Neural progenitor cell (in vitro differentiated cells): ENCODE measurements at regions not wholly inside any gene's neighbourhood (a gene's known extent, or its start where the extent isn't known, plus 50 kb on each side); places are given as distances from the start of the nearest gene placed in this dataset.
"Not testable (repeated sequence)": the region's sequence is repeated elsewhere in the genome, so short reads cannot be mapped to it uniquely, and the experiment has no call there.

ENCODE experiments used
- DNase-seq: peaks from one replicate; pipeline ENCODE4 v3.0.0-alpha.2; 2016; ENCODE audit warnings: low spot score
- H2AFZ ChIP-seq: fragments of 200-600 bp; sonication (generic); replicated peaks from 2 replicates; pipeline ENCODE4 v1.6.1; 2016; ENCODE audit warnings: antibody characterized with exemption
- H3F3A ChIP-seq: fragments of 200-600 bp; sonication (generic); 2 replicates; pipeline ENCODE4 v1.6.1; 2016; ENCODE audit warnings: antibody characterized with exemption, low read depth
- H3K27ac ChIP-seq: fragments of 200-600 bp; sonication (generic); 2 replicates; pipeline ENCODE4 v1.5.1; 2016; ENCODE audit warnings: mild to moderate bottlenecking
- H3K27me3 ChIP-seq: fragments of 200-600 bp; sonication (generic); 2 replicates; pipeline ENCODE4 v1.6.1; 2016; ENCODE audit warnings: mild to moderate bottlenecking, moderate library complexity
- H3K36me3 ChIP-seq: fragments of 200-600 bp; sonication (generic); 2 replicates; pipeline ENCODE4 v1.5.1; 2016
- H3K4me1 ChIP-seq: fragments of 200-600 bp; sonication (generic); 2 replicates; pipeline ENCODE4 v1.6.1; 2016; ENCODE audit warnings: mixed run types
- H3K4me2 ChIP-seq: fragments of 200-600 bp; sonication (generic); 2 replicates; pipeline ENCODE4 v1.6.1; 2016
- H3K4me3 ChIP-seq: fragments of 200-600 bp; sonication (generic); 2 replicates; pipeline ENCODE4 v1.5.1; 2016
- H3K79me2 ChIP-seq: fragments of 200-600 bp; sonication (generic); 2 replicates; pipeline ENCODE4 v1.6.1; 2016; ENCODE audit warnings: low read depth
- H3K9ac ChIP-seq: fragments of 200-600 bp; sonication (generic); 2 replicates; pipeline ENCODE4 v1.6.1; 2016
- H3K9me3 ChIP-seq: fragments of 200-600 bp; sonication (generic); 2 replicates; pipeline ENCODE4 v1.5.1; 2016; ENCODE audit warnings: low read depth
- H4K20me1 ChIP-seq: fragments of 200-600 bp; sonication (generic); 2 replicates; pipeline ENCODE4 v1.6.1; 2016; ENCODE audit warnings: low read depth
- H3K27ac Mint-ChIP-seq: 3 replicates; pipeline ENCODE4 v1.8.0; 2021; ENCODE audit warnings: mixed read lengths
- H3K27me3 Mint-ChIP-seq: 2 replicates; pipeline ENCODE4 v1.8.0; 2022; ENCODE audit warnings: low read depth, mild to moderate bottlenecking, inconsistent platforms, moderate library complexity, mixed read lengths; ENCODE audit not compliant: insufficient read depth
- H3K36me3 Mint-ChIP-seq: 3 replicates; pipeline ENCODE4 v1.8.0; 2021; ENCODE audit warnings: mixed read lengths
- H3K4me1 Mint-ChIP-seq: 3 replicates; pipeline ENCODE4 v1.8.0; 2021; ENCODE audit warnings: mixed read lengths
- H3K4me3 Mint-ChIP-seq: 3 replicates; pipeline ENCODE4 v1.8.0; 2021; ENCODE audit warnings: mild to moderate bottlenecking, moderate library complexity, mixed read lengths
- H3K9me3 Mint-ChIP-seq: 3 replicates; pipeline ENCODE4 v1.8.0; 2020; ENCODE audit warnings: mixed read lengths
- CTCF ChIP-seq: fragments of 200-600 bp; sonication (generic); IDR thresholded peaks from 2 replicates; pipeline ENCODE4 v1.5.1; 2017; ENCODE audit warnings: antibody characterized with exemption, mild to moderate bottlenecking
- EZH2 ChIP-seq: fragments of 200-600 bp; sonication (generic); IDR thresholded peaks from 2 replicates; pipeline ENCODE4 v1.6.1; 2017; ENCODE audit warnings: antibody characterized with exemption, mild to moderate bottlenecking, moderate library complexity
- EZH2phosphoT487 ChIP-seq: fragments of 200-600 bp; sonication (generic); IDR thresholded peaks from 2 replicates; pipeline ENCODE4 v1.6.1; 2017; ENCODE audit warnings: antibody characterized with exemption

- Histone ChIP-seq H3K27ac (no peak overlapping the region), H2AFZ (peak overlapping the region; percentile 28), H3K36me3 (no peaks in the 10 kb centered on the region), H3F3A (peaks cover 9% of the 10 kb centered on the region), H3K9me3 (no peaks in the 10 kb centered on the region), H4K20me1 (no peaks in the 10 kb centered on the region), H3K4me1 (peaks cover 14% of the 10 kb centered on the region), H3K4me3 (no peak overlapping the region), H3K9ac (no peak overlapping the region), H3K79me2 (no peaks in the 10 kb centered on the region), H3K4me2 (peak overlapping the region; percentile 38), H3K27me3 (no peaks in the 10 kb centered on the region)
- H3K4me1 Mint-ChIP-seq = peaks cover 4% of the 10 kb centered on the region
- H3K27ac Mint-ChIP-seq = no peak overlapping the region
- no peak for TF ChIP-seq EZH2phosphoT487
- no peak for TF ChIP-seq EZH2
- no peak for TF ChIP-seq CTCF
- peak; percentile 58 for DNase-seq
- peaks cover 39% of the 10 kb centered on the region for H3K9me3 Mint-ChIP-seq
- H3K27me3 Mint-ChIP-seq = peaks cover 7% of the 10 kb centered on the region
- H3K4me3 Mint-ChIP-seq = no peak overlapping the region
- no peaks in the 10 kb centered on the region for H3K36me3 Mint-ChIP-seq
Observed at GRCh38 chr10:37535459-37536246, 321.8 kb downstream of the ZNF248 start.

GRCh38 chr10:37534166-37534565, 323.2 kb downstream of the ZNF248 start:
- H3K9ac ChIP-seq = no peak overlapping the region
- no peaks in the 10 kb centered on the region for H3K79me2 ChIP-seq
- peaks cover 4% of the 10 kb centered on the region for H3K27me3 Mint-ChIP-seq
- H2AFZ ChIP-seq = no peak overlapping the region
- H3F3A ChIP-seq = peaks cover 9% of the 10 kb centered on the region
- no peaks in the 10 kb centered on the region for H3K9me3 ChIP-seq
- peaks cover 4% of the 10 kb centered on the region for H3K4me1 Mint-ChIP-seq
- H4K20me1 ChIP-seq = no peaks in the 10 kb centered on the region
- H3K36me3 Mint-ChIP-seq = no peaks in the 10 kb centered on the region
- H3K27ac ChIP-seq = no peak overlapping the region
- H3K4me2 ChIP-seq = no peak overlapping the region
- peaks cover 43% of the 10 kb centered on the region for H3K9me3 Mint-ChIP-seq
- peaks cover 14% of the 10 kb centered on the region for H3K4me1 ChIP-seq
- H3K4me3 Mint-ChIP-seq = no peak overlapping the region
- no peak for DNase-seq
- TF ChIP-seq EZH2phosphoT487 (no peak), EZH2 (no peak), CTCF (no peak)
- no peaks in the 10 kb centered on the region for H3K27me3 ChIP-seq
- H3K36me3 ChIP-seq = no peaks in the 10 kb centered on the region
- H3K27ac Mint-ChIP-seq = no peak overlapping the region
- no peak overlapping the region for H3K4me3 ChIP-seq

- not testable (repeated sequence) for H3K4me1 ChIP-seq, H3K4me3 ChIP-seq, H2AFZ ChIP-seq, H3K9me3 ChIP-seq, H3K4me2 ChIP-seq, H3K4me3 Mint-ChIP-seq, H3K4me1 Mint-ChIP-seq, H3K27me3 Mint-ChIP-seq, H4K20me1 ChIP-seq, DNase-seq, H3K79me2 ChIP-seq, H3F3A ChIP-seq, H3K9ac ChIP-seq, H3K27ac ChIP-seq, H3K36me3 Mint-ChIP-seq, H3K36me3 ChIP-seq, H3K27me3 ChIP-seq, H3K27ac Mint-ChIP-seq
- TF ChIP-seq CTCF = peak; percentile 49
- peaks cover 21% of the 10 kb centered on the region for H3K9me3 Mint-ChIP-seq
Observed at GRCh38 chr10:37525410-37525809, 332.0 kb downstream of the ZNF248 start.
